DND-41 (cell line): ENCODE measurements at regions not wholly inside any gene's neighbourhood (a gene's known extent, or its start where the extent isn't known, plus 50 kb on each side); places are given as distances from the start of the nearest gene placed in this dataset.

Experiments used
- CTCF ChIP-seq: IDR thresholded peaks from 2 replicates; pipeline ENCODE4 v1.5.1; 2012; ENCODE audit warnings: borderline replicate concordance, low read length, moderate library complexity, mild to moderate bottlenecking; ENCODE audit not compliant: poor library complexity, severe bottlenecking; ENCODE audit errors: extremely low read depth
- EZH2 ChIP-seq: IDR thresholded peaks from 3 replicates; pipeline ENCODE4 v1.6.1; 2012; ENCODE audit warnings: borderline replicate concordance, low read depth, mild to moderate bottlenecking, moderate library complexity, low read length, inconsistent platforms; ENCODE audit not compliant: severe bottlenecking

DNA sequence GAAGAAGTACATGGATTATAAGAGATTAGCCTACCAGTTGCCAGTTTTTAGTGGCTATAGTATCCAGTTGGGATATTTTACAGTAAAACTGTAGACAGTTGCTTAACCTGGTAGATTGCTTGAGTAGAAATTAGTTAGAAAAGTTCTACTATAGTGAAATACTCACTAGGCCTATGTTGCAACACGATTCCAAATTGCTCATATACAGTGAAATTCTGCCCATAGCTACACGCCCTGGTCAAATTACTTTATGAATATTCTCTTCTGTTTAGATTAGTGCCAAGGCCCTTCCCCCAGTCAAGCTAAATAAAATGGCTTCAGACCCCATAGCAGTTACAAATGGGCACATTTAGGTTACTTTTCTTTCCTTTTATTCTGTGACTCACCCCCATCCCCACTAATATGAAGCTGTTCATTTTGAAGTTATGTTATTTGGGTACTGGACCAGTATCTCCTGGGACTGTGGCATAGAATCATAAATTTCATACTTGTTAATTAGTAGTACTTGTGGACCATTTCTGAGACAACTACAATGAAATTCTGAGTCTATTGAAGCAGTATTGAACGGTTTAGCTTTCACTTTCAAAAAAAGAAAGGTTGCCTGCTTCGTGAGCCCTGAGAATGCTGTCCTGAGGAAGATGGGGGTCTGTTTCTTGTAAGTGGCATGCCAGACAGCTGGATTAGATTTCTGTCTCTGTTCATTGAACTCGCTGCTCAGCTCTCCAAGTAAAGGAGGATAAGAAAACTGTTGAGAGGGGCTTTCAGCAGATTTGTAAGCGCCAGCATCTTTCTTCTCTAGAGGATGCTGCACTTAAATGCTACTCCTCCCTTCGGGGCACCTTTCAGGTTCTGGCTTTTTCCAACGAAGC is 65.8 kb upstream of the CFAP20DC start:
- TF ChIP-seq CTCF = no peak
- no peak for TF ChIP-seq EZH2
